ENCODE measurements at regions not wholly inside any gene's neighbourhood (a gene's known extent, or its start where the extent isn't known, plus 50 kb on each side); places are given as distances from the start of the nearest gene placed in this dataset.

GRCh38 chr6:109285366-109285765, 96.9 kb downstream of the CD164 start:
- H3K9me3 ChIP-seq, result no peaks in the 10 kb centered on the region
- H3K36me3 ChIP-seq (replicated peaks), result no peaks in the 10 kb centered on the region
- DNase-seq (ENCODE audit: low spot score in 2 of 2), result no peak
- H3K4me3 ChIP-seq, result no peak overlapping the region
- no peaks in the 10 kb centered on the region for H3K4me1 ChIP-seq
- H3K27me3 ChIP-seq (ENCODE audit: low read depth), result peaks cover 21% of the 10 kb centered on the region
- in situ Hi-C loops (cut with MboI; ENCODE audit: low sequenced_read_pairs), result no loop called here

- no peaks in the 10 kb centered on the region for H3K4me1 ChIP-seq
- peaks cover 21% of the 10 kb centered on the region for H3K27me3 ChIP-seq (ENCODE audit: low read depth)
- in situ Hi-C loops (cut with MboI; ENCODE audit: low sequenced_read_pairs), result no loop called here
- no peak for DNase-seq (ENCODE audit: low spot score in 2 of 2)
- H3K4me3 ChIP-seq, result no peak overlapping the region
- no peaks in the 10 kb centered on the region for H3K9me3 ChIP-seq
- no peaks in the 10 kb centered on the region for H3K36me3 ChIP-seq (replicated peaks)
Observed at GRCh38 chr6:109284675-109285074, 97.6 kb downstream of the CD164 start.

GRCh38 chr6:109282756-109283155, 99.5 kb downstream of the CD164 start:
- DNase-seq (ENCODE audit: low spot score in 2 of 2), result no peak
- H3K36me3 ChIP-seq (replicated peaks), result no peaks in the 10 kb centered on the region
- H3K27me3 ChIP-seq (ENCODE audit: low read depth), result peaks cover 21% of the 10 kb centered on the region
- no peak overlapping the region for H3K4me3 ChIP-seq
- H3K4me1 ChIP-seq, result no peaks in the 10 kb centered on the region
- no peaks in the 10 kb centered on the region for H3K9me3 ChIP-seq
- in situ Hi-C loops (cut with MboI; ENCODE audit: low sequenced_read_pairs), result no loop called here

- Histone ChIP-seq H3K4me3 (no peak overlapping the region), H3K27me3 (ENCODE audit: low read depth) (peaks cover 4% of the 10 kb centered on the region; the same call in 1 of the 2 replicates)
- in situ Hi-C loops (cut with MboI; ENCODE audit: low sequenced_read_pairs), result no loop called here
Observed at GRCh38 chr6:109279628-109280027, 102.6 kb downstream of the CD164 start.

GRCh38 chr6:109271622-109272021, 110.6 kb downstream of the CD164 start:
- no peaks in the 10 kb centered on the region for H3K9me3 ChIP-seq
- no peaks in the 10 kb centered on the region for H3K4me1 ChIP-seq
- H3K36me3 ChIP-seq (replicated peaks), result no peaks in the 10 kb centered on the region
- in situ Hi-C loops (cut with MboI; ENCODE audit: low sequenced_read_pairs), result no loop called here
- no peak for DNase-seq (ENCODE audit: low spot score in 2 of 2)
- H3K4me3 ChIP-seq, result no peak overlapping the region
- no peaks in the 10 kb centered on the region; the same call in none of the 2 replicates for H3K27me3 ChIP-seq (ENCODE audit: low read depth)

More at GRCh38 chr6:109279628-109280027, 102.6 kb downstream of the CD164 start:
- Histone ChIP-seq H3K9me3 (no peaks in the 10 kb centered on the region), H3K4me1 (no peaks in the 10 kb centered on the region), H3K36me3 (replicated peaks) (no peaks in the 10 kb centered on the region)
- no peak for DNase-seq (ENCODE audit: low spot score in 2 of 2)

- Histone ChIP-seq H3K4me1 (no peaks in the 10 kb centered on the region), H3K36me3 (replicated peaks) (no peaks in the 10 kb centered on the region), H3K27me3 (ENCODE audit: low read depth) (no peaks in the 10 kb centered on the region; the same call in none of the 2 replicates), H3K4me3 (no peak overlapping the region), H3K9me3 (no peaks in the 10 kb centered on the region)
- DNase-seq (ENCODE audit: low spot score in 2 of 2), result no peak
- in situ Hi-C loops (cut with MboI; ENCODE audit: low sequenced_read_pairs), result no loop called here
Observed at GRCh38 chr6:109269953-109270517, 112.2 kb downstream of the CD164 start.

- H3K36me3 ChIP-seq (replicated peaks), result no peaks in the 10 kb centered on the region
- no peak for DNase-seq (ENCODE audit: low spot score in 2 of 2)
- H3K4me1 ChIP-seq, result no peaks in the 10 kb centered on the region
- no peak overlapping the region for H3K4me3 ChIP-seq
- H3K27me3 ChIP-seq (ENCODE audit: low read depth), result peaks cover 3% of the 10 kb centered on the region; the same call in 1 of the 2 replicates
- H3K9me3 ChIP-seq, result no peaks in the 10 kb centered on the region
- in situ Hi-C loops (cut with MboI; ENCODE audit: low sequenced_read_pairs), result no loop called here
Observed at GRCh38 chr6:109269057-109269456, 113.2 kb downstream of the CD164 start.

GRCh38 chr6:109265530-109265929, 116.7 kb downstream of the CD164 start:
- Histone ChIP-seq H3K36me3 (replicated peaks) (no peaks in the 10 kb centered on the region), H3K4me3 (no peak overlapping the region), H3K4me1 (no peaks in the 10 kb centered on the region), H3K27me3 (ENCODE audit: low read depth) (peaks cover 6% of the 10 kb centered on the region; the same call in 1 of the 2 replicates), H3K9me3 (no peaks in the 10 kb centered on the region)
- no peak for DNase-seq (ENCODE audit: low spot score in 2 of 2)
- in situ Hi-C loops (cut with MboI; ENCODE audit: low sequenced_read_pairs), result no loop called here

- Histone ChIP-seq H3K27me3 (ENCODE audit: low read depth) (peaks cover 6% of the 10 kb centered on the region; the same call in 1 of the 2 replicates), H3K36me3 (replicated peaks) (no peaks in the 10 kb centered on the region), H3K4me1 (no peaks in the 10 kb centered on the region), H3K4me3 (no peak overlapping the region), H3K9me3 (no peaks in the 10 kb centered on the region)
- no peak for DNase-seq (ENCODE audit: low spot score in 2 of 2)
- in situ Hi-C loops (cut with MboI; ENCODE audit: low sequenced_read_pairs), result no loop called here
Observed at GRCh38 chr6:109263873-109264700, 118.2 kb downstream of the CD164 start.

GRCh38 chr6:109262261-109262660, 120.0 kb downstream of the CD164 start:
- H3K9me3 ChIP-seq, result no peaks in the 10 kb centered on the region
- no peaks in the 10 kb centered on the region for H3K36me3 ChIP-seq (replicated peaks)
- H3K27me3 ChIP-seq (ENCODE audit: low read depth), result peaks cover 6% of the 10 kb centered on the region; the same call in 1 of the 2 replicates
- no peak for DNase-seq (ENCODE audit: low spot score in 2 of 2)
- H3K4me3 ChIP-seq, result no peak overlapping the region
- no peaks in the 10 kb centered on the region for H3K4me1 ChIP-seq
- in situ Hi-C loops (cut with MboI; ENCODE audit: low sequenced_read_pairs), result no loop called here

- H3K27me3 ChIP-seq (ENCODE audit: low read depth), result peaks cover 6% of the 10 kb centered on the region; the same call in 1 of the 2 replicates
- no peak overlapping the region for H3K4me3 ChIP-seq
- no peaks in the 10 kb centered on the region for H3K4me1 ChIP-seq
- DNase-seq (ENCODE audit: low spot score in 2 of 2), result no peak
- H3K36me3 ChIP-seq (replicated peaks), result no peaks in the 10 kb centered on the region
- H3K9me3 ChIP-seq, result no peaks in the 10 kb centered on the region
- in situ Hi-C loops (cut with MboI; ENCODE audit: low sequenced_read_pairs), result no loop called here
Observed at GRCh38 chr6:109261811-109262210, 120.5 kb downstream of the CD164 start.

- in situ Hi-C loops (cut with MboI; ENCODE audit: low sequenced_read_pairs), result no loop called here
- no peaks in the 10 kb centered on the region for H3K36me3 ChIP-seq (replicated peaks)
- no peaks in the 10 kb centered on the region for H3K9me3 ChIP-seq
- no peak for DNase-seq (ENCODE audit: low spot score in 2 of 2)
- H3K4me1 ChIP-seq, result no peaks in the 10 kb centered on the region
- H3K27me3 ChIP-seq (ENCODE audit: low read depth), result peaks cover 6% of the 10 kb centered on the region; the same call in 1 of the 2 replicates
- no peak overlapping the region for H3K4me3 ChIP-seq
Observed at GRCh38 chr6:109260701-109261100, 121.6 kb downstream of the CD164 start.

GRCh38 chr6:109260126-109260525, 122.1 kb downstream of the CD164 start:
- no peak overlapping the region for H3K4me3 ChIP-seq
- no peaks in the 10 kb centered on the region for H3K4me1 ChIP-seq
- in situ Hi-C loops (cut with MboI; ENCODE audit: low sequenced_read_pairs), result no loop called here
- H3K9me3 ChIP-seq, result no peaks in the 10 kb centered on the region
- H3K27me3 ChIP-seq (ENCODE audit: low read depth), result peaks cover 11% of the 10 kb centered on the region
- no peaks in the 10 kb centered on the region for H3K36me3 ChIP-seq (replicated peaks)
- DNase-seq (ENCODE audit: low spot score in 2 of 2), result no peak

- in situ Hi-C loops (cut with MboI; ENCODE audit: low sequenced_read_pairs), result no loop called here
- Histone ChIP-seq H3K9me3 (no peaks in the 10 kb centered on the region), H3K36me3 (replicated peaks) (no peaks in the 10 kb centered on the region)
Observed at GRCh38 chr6:109258129-109258528, 124.1 kb downstream of the CD164 start.

More at GRCh38 chr6:109258129-109258528, 124.1 kb downstream of the CD164 start:
- Histone ChIP-seq H3K4me1 (peaks cover 2% of the 10 kb centered on the region), H3K4me3 (no peak overlapping the region), H3K27me3 (ENCODE audit: low read depth) (peaks cover 8% of the 10 kb centered on the region)
- DNase-seq (ENCODE audit: low spot score in 2 of 2), result no peak

Measured in HAP-1 (cell line).